Activated CD8-positive, alpha-beta T cell treated with anti-CD3 and anti-CD28 coated beads for 36 hours (primary cell): ENCODE measurements at regions not wholly inside any gene's neighbourhood (a gene's known extent, or its start where the extent isn't known, plus 50 kb on each side); places are given as distances from the start of the nearest gene placed in this dataset.

Experiments
- ATAC-seq: fragments of 200-7000 bp; cut with Tn5 transposase; one replicate; pipeline ENCODE4 v1.10.0; 2021; ENCODE audit warnings: mild to moderate bottlenecking, moderate library complexity
- CTCF ChIA-PET: fragments of 350-600 bp; sonication (Branson Sonifier 250); formaldehyde crosslinking; loops from one replicate; lab custom pipeline; 2021; ENCODE audit warnings: antibody characterized with exemption; lab: Charles Lee
- POLR2A ChIA-PET: fragments of 350-600 bp; sonication (Branson Sonifier 250); formaldehyde crosslinking; loops from one replicate; lab custom pipeline; 2021; ENCODE audit warnings: antibody characterized with exemption; lab: Charles Lee
- DNase-seq: peaks from one replicate; pipeline ENCODE4 v3.0.0-alpha.2; 2020
- H3K27ac Mint-ChIP-seq: one replicate; pipeline ENCODE4 v1.8.0; 2021; ENCODE audit warnings: mild to moderate bottlenecking, mixed read lengths
- H3K27me3 Mint-ChIP-seq: one replicate; pipeline ENCODE4 v1.8.0; 2021; ENCODE audit warnings: mixed read lengths
- H3K36me3 Mint-ChIP-seq: one replicate; pipeline ENCODE4 v1.8.0; 2021; ENCODE audit warnings: low read depth, mixed read lengths
- H3K4me1 Mint-ChIP-seq: one replicate; pipeline ENCODE4 v1.8.0; 2021; ENCODE audit warnings: low read depth, mixed read lengths
- H3K4me3 Mint-ChIP-seq: one replicate; pipeline ENCODE4 v1.8.0; 2021; ENCODE audit warnings: mild to moderate bottlenecking, moderate library complexity, mixed read lengths
- H3K9me3 Mint-ChIP-seq: one replicate; pipeline ENCODE4 v1.8.0; 2021; ENCODE audit warnings: mixed read lengths
- intact Hi-C: fragments of 100-400 bp; cut with micrococcal nuclease; formaldehyde crosslinking; loops from one replicate; pipeline ENCODE4 v1.10.0; 2022
- TF ChIP-seq, protein P1 (sequence below): fragments of 200-600 bp; IDR thresholded peaks from one replicate; pipeline ENCODE4 v1.8.0; 2022; ENCODE audit warnings: antibody characterized with exemption, mild to moderate bottlenecking

DNA sequence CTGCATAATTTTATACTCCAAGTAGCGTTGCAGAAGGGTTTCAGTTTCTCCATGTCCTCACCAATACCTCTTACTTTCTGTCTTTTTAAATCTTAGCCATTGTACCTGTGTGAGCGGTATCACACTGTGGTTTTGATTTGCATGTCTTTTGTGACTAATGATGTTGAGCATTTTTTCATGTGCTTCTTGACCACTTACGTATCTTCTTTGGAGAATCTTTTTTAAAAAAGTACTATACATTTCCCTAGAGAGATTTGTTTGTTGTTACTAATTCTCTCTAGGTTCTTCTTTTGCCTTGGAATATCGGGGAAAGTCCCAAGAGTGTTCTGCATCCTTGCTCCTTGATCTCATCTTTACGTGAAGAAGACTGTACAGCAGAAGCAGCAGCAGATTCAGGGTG is 81.8 kb upstream of the WARS2 start:
- TF ChIP-seq, protein P1, sequence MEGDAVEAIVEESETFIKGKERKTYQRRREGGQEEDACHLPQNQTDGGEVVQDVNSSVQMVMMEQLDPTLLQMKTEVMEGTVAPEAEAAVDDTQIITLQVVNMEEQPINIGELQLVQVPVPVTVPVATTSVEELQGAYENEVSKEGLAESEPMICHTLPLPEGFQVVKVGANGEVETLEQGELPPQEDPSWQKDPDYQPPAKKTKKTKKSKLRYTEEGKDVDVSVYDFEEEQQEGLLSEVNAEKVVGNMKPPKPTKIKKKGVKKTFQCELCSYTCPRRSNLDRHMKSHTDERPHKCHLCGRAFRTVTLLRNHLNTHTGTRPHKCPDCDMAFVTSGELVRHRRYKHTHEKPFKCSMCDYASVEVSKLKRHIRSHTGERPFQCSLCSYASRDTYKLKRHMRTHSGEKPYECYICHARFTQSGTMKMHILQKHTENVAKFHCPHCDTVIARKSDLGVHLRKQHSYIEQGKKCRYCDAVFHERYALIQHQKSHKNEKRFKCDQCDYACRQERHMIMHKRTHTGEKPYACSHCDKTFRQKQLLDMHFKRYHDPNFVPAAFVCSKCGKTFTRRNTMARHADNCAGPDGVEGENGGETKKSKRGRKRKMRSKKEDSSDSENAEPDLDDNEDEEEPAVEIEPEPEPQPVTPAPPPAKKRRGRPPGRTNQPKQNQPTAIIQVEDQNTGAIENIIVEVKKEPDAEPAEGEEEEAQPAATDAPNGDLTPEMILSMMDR = no peak
- Mint-ChIP-seq H3K9me3 (no peaks in the 10 kb centered on the region), H3K27me3 (no peaks in the 10 kb centered on the region), H3K27ac (no peak overlapping the region), H3K4me1 (peaks cover under 1% of the 10 kb centered on the region), H3K4me3 (no peak overlapping the region), H3K36me3 (peaks cover 8% of the 10 kb centered on the region)
- ChIA-PET POLR2A (no interaction called here), CTCF (no interaction called here)
- no peak for DNase-seq
- intact Hi-C loops = no loop called here
- no peak for ATAC-seq

DNA sequence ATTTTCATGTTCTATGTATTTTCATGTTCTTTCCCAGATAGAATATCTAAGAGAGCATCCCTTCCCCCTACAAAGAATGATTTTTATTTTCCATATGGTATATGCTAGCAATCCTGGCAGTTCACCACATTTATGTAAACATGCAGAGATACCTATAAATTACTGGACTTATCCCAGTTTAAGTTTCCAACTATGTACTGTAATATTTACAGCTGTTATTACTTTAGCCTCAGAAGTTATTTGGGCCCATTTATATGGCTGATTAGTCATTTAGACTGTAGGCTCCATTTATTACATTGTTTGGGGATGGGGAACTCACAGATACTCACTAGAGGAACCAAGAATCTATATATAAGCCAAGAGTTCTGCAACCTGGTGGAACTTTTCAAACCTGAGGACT is 84.8 kb upstream of the WARS2 start:
- no peaks in the 10 kb centered on the region for H3K9me3 Mint-ChIP-seq
- TF ChIP-seq, protein P1 = no peak
- H3K36me3 Mint-ChIP-seq = no peaks in the 10 kb centered on the region
- H3K27ac Mint-ChIP-seq = no peak overlapping the region
- CTCF ChIA-PET = no interaction called here
- DNase-seq = no peak
- no peaks in the 10 kb centered on the region for H3K27me3 Mint-ChIP-seq
- H3K4me1 Mint-ChIP-seq = peaks cover 3% of the 10 kb centered on the region
- H3K4me3 Mint-ChIP-seq = no peak overlapping the region
- ATAC-seq = no peak
- POLR2A ChIA-PET = no interaction called here
- intact Hi-C loops = no loop called here

GRCh38 chr1:119225831-119226230 is 85.4 kb upstream of the WARS2 start:
- intact Hi-C loops = no loop called here
- no peaks in the 10 kb centered on the region for H3K27me3 Mint-ChIP-seq
- no peak overlapping the region for H3K27ac Mint-ChIP-seq
- no peak for DNase-seq
- TF ChIP-seq, protein P1 = peak; percentile 21
- CTCF ChIA-PET = no interaction called here
- no peak overlapping the region for H3K4me3 Mint-ChIP-seq
- H3K9me3 Mint-ChIP-seq = no peaks in the 10 kb centered on the region
- H3K4me1 Mint-ChIP-seq = peaks cover 3% of the 10 kb centered on the region
- ATAC-seq = no peak
- H3K36me3 Mint-ChIP-seq = no peaks in the 10 kb centered on the region
- POLR2A ChIA-PET = no interaction called here

GRCh38 chr1:119226321-119226720 is 85.9 kb upstream of the WARS2 start:
- Mint-ChIP-seq H3K9me3 (no peaks in the 10 kb centered on the region), H3K4me1 (peaks cover 3% of the 10 kb centered on the region), H3K27me3 (no peaks in the 10 kb centered on the region), H3K36me3 (no peaks in the 10 kb centered on the region), H3K27ac (no peak overlapping the region), H3K4me3 (no peak overlapping the region)
- ATAC-seq = no peak
- TF ChIP-seq, protein P1 = no peak
- POLR2A ChIA-PET = no interaction called here
- DNase-seq = no peak
- intact Hi-C loops = no loop called here
- CTCF ChIA-PET = no interaction called here

DNA sequence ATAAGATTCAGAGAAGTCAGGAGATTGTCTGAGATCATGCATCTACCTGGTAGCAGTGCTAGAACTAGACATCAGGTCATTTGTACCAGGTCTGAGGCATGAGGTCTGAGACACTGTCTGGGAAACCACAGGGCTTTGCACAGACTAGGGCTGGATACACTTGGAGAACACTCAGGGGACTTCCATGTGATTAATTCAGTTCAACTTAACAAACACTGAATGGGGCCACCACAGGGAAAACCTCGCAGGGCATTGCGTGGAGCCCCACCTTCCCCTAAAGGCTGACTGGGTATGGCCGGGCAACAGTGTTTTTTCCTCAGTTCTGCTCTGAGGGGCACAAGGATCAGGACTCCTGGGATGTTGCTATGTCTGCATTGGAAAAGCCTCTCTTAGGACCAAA is 86.5 kb upstream of the WARS2 start:
- intact Hi-C loops = no loop called here
- POLR2A ChIA-PET = no interaction called here

More for the DNA sequence above, 86.5 kb upstream of the WARS2 start:
- H3K4me1 Mint-ChIP-seq = peaks cover 3% of the 10 kb centered on the region
- no peak overlapping the region for H3K27ac Mint-ChIP-seq
- no peak overlapping the region for H3K4me3 Mint-ChIP-seq
- TF ChIP-seq, protein P1 = no peak
- H3K27me3 Mint-ChIP-seq = no peaks in the 10 kb centered on the region
- H3K9me3 Mint-ChIP-seq = no peaks in the 10 kb centered on the region
- CTCF ChIA-PET = interaction anchor here (0.6 kb wide), 1 partner anchor 665 kb away, joined by 3 read pairs; no protein-coding TSS in a partner anchor
- DNase-seq (peak; percentile 6), ATAC-seq (no peak)
- H3K36me3 Mint-ChIP-seq = no peaks in the 10 kb centered on the region
